ENCODE measurements at regions not wholly inside any gene's neighbourhood (a gene's known extent, or its start where the extent isn't known, plus 50 kb on each side); places are given as distances from the start of the nearest gene placed in this dataset.

- TF ChIP-seq POLR2A (IDR thresholded peaks at IDR 0.05) (no peak), CTCF (IDR thresholded peaks at IDR 0.05) (no peak)
These were observed 210.5 kb downstream of the GRXCR1 start for GRCh38 chr4:43103048-43103447.
